Activated naive CD8-positive, alpha-beta T cell treated with anti-CD3 and anti-CD28 coated beads, Interleukin-2, amount 50 U/mL, for 24 hours (primary cell): ENCODE measurements at regions not wholly inside any gene's neighbourhood (a gene's known extent, or its start where the extent isn't known, plus 50 kb on each side); places are given as distances from the start of the nearest gene placed in this dataset.
A peak's percentile ranks its signal among the peaks of the same experiment; 100 is the strongest.
"Not testable (repeated sequence)": the region's sequence is repeated elsewhere in the genome, so short reads cannot be mapped to it uniquely, and the experiment has no call there.

Source experiments
- ATAC-seq: fragments of 150-1000 bp; cut with Tn5 transposase; one replicate; pipeline ENCODE4 v1.10.0; 2021
- DNase-seq: peaks from one replicate; pipeline ENCODE4 v3.0.0; 2021
- H3K27ac Mint-ChIP-seq: one replicate; pipeline ENCODE4 v1.8.0; 2021; ENCODE audit warnings: mild to moderate bottlenecking, mixed read lengths
- H3K27me3 Mint-ChIP-seq: one replicate; pipeline ENCODE4 v1.8.0; 2021; ENCODE audit warnings: mixed read lengths
- H3K36me3 Mint-ChIP-seq: one replicate; pipeline ENCODE4 v1.8.0; 2021; ENCODE audit warnings: low read depth, mixed read lengths
- H3K4me1 Mint-ChIP-seq: one replicate; pipeline ENCODE4 v1.8.0; 2021; ENCODE audit warnings: mixed read lengths
- H3K4me3 Mint-ChIP-seq: one replicate; pipeline ENCODE4 v1.8.0; 2021; ENCODE audit warnings: mild to moderate bottlenecking, moderate library complexity, mixed read lengths
- H3K9me3 Mint-ChIP-seq: one replicate; pipeline ENCODE4 v1.8.0; 2021; ENCODE audit warnings: mixed read lengths

- H3K9me3 Mint-ChIP-seq: no peaks in the 10 kb centered on the region
Measured at GRCh38 chr17:36839256-36839655, 98.0 kb upstream of the LHX1 start.

DNA sequence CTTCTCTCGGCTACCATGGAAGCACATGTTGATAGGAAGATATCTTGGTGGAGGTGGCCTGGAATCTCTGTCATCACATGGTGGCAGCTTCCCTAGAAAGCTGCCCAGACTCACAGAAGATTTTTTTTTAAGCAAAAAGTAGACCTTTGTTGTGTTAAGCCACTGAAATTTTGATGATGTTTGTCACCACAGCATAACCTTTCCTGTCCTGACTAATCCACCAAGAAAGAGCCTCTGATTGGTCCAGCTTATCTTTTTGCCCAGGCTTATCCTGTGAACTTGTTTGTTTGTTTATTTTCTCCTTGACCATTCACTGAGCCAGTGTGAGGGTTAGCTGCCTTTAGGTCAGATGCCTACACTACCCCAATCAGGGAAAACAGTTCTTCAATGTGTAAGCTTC lies 96.5 kb upstream of the LHX1 start:
- ATAC-seq: no peak
- no peak for DNase-seq
- Mint-ChIP-seq H3K9me3 (no peaks in the 10 kb centered on the region), H3K4me3 (no peak overlapping the region), H3K36me3 (peaks cover 2% of the 10 kb centered on the region), H3K4me1 (peaks cover 17% of the 10 kb centered on the region), H3K27ac (no peak overlapping the region), H3K27me3 (peaks cover 38% of the 10 kb centered on the region)

More at GRCh38 chr17:36839256-36839655, 98.0 kb upstream of the LHX1 start:
- H3K36me3 Mint-ChIP-seq: peaks cover 2% of the 10 kb centered on the region
- no peak overlapping the region for H3K4me3 Mint-ChIP-seq
- DNase-seq (no peak), ATAC-seq (no peak)
- H3K27me3 Mint-ChIP-seq: peaks cover 28% of the 10 kb centered on the region
- no peak overlapping the region for H3K27ac Mint-ChIP-seq
- H3K4me1 Mint-ChIP-seq: peaks cover 5% of the 10 kb centered on the region

DNA sequence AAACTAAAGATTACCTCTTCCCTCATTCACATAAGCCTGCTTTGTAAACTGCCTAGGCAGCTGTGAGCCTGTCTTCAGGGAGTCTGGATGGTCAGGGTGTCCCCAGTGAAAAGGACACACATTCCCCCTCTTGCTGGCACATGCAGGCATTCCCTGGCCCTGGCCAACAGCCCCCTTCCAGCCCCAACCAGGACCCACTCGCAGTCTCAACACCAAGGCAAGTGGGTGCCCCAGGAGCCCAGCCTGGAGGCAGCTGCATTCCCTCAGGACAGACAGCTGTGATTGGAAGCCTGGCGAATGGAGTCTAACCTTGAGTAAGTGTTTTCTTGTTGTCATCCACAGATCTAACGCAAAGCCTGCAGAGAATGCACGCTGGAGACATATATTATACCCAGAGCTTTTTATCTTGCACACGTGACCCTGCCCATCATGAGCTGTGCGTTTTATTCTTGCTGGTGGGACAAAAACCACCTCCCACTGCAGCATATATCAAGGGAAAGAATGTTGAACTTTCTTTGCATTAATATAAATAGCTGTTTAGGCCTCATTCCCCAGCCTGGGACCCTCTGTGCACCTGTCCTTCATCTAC lies 95.0 kb upstream of the LHX1 start:
- Mint-ChIP-seq H3K4me1 (peaks cover 17% of the 10 kb centered on the region), H3K9me3 (no peaks in the 10 kb centered on the region), H3K36me3 (peaks cover 2% of the 10 kb centered on the region), H3K27me3 (peaks cover 43% of the 10 kb centered on the region), H3K27ac (no peak overlapping the region), H3K4me3 (no peak overlapping the region)
- DNase-seq: no peak
- no peak for ATAC-seq

DNA sequence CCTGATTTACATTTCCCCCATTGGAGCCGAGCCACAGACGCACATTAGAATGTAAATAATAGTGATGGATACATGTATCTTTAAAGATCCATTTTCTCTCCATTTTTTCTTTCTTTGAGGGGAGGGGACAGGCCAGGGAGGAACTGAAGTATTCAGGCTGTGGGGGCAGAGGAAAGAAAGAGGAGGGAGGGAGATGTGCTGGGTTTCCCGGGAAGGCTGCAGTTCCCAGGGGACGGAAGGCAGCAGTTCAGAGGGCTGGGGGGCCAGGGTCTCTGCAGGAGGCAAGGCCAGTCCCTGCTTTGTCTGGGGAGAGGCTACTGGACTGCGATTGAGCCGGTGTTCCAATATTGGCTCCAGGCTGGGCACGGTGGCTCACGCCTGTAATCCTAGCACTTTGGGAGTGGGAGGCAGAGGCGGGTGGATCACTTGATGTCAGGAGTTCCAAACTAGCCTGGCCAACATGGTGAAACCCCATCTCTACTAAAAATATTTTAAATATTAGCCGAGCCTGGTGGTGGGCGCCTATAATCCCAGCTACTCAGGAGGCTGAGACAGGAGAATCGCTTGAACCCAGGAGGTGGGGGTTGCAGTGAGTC lies 94.2 kb upstream of the LHX1 start:
- ATAC-seq (no peak), DNase-seq (no peak)
- Mint-ChIP-seq H3K4me3 (no peak overlapping the region), H3K27me3 (peaks cover 40% of the 10 kb centered on the region), H3K36me3 (peaks cover 2% of the 10 kb centered on the region), H3K4me1 (peaks cover 17% of the 10 kb centered on the region), H3K27ac (no peak overlapping the region), H3K9me3 (no peaks in the 10 kb centered on the region)

DNA sequence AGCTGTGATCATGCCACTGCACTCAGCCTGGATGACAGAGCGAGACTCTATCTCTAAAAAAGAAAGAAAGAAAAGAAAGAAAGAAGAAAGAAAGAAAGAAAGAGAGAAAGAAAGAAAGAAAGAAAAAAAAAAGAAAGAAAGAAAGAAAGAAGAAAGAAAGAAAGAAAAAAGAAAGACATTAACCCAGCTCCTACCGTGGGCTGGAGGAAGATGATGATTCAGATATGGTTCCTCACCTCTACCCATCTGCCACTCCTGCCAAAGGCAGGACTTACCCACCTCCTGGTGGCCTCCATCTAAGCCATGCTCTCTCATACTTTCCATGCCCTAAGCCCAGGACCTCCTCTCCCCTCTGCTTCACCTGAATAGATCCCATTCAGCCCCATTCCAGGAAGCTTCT lies 93.3 kb upstream of the LHX1 start:
- Mint-ChIP-seq H3K4me3 (no peak overlapping the region), H3K27me3 (peaks cover 40% of the 10 kb centered on the region), H3K9me3 (no peaks in the 10 kb centered on the region), H3K36me3 (peaks cover 2% of the 10 kb centered on the region), H3K27ac (no peak overlapping the region), H3K4me1 (peaks cover 19% of the 10 kb centered on the region)
- ATAC-seq (peak; percentile 75), DNase-seq (no peak)

- H3K36me3 Mint-ChIP-seq: peaks cover 2% of the 10 kb centered on the region
- no peak overlapping the region for H3K27ac Mint-ChIP-seq
- ATAC-seq: no peak
- no peak for DNase-seq
- peaks cover 25% of the 10 kb centered on the region for H3K4me1 Mint-ChIP-seq
- H3K9me3 Mint-ChIP-seq: no peaks in the 10 kb centered on the region
- H3K27me3 Mint-ChIP-seq: peaks cover 40% of the 10 kb centered on the region
- no peak overlapping the region for H3K4me3 Mint-ChIP-seq
Measured at GRCh38 chr17:36844601-36845000, 92.7 kb upstream of the LHX1 start.

DNA sequence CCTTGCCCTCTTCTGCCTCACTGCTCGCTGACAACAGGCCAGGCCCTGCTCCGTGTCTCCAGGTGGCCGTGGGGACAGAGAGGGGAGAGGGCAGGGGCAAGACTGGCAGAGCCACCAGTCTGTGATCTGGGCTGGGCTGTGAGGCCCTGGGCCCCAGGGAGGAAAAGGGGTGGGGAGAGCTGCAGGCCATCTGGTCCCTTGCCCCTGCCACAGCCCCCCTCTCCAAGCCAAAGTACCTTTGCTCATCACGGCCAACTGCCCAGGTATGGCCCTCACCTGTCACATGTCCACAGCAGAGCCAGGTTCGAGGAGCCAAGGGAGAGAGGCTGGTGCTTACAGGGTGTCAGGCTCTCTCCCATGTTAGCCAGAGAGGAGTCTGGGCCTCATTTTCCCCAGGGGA lies 91.4 kb upstream of the LHX1 start:
- ATAC-seq: no peak
- Mint-ChIP-seq H3K4me3 (no peak overlapping the region), H3K27ac (no peak overlapping the region), H3K27me3 (peaks cover 40% of the 10 kb centered on the region), H3K9me3 (no peaks in the 10 kb centered on the region), H3K36me3 (peaks cover 2% of the 10 kb centered on the region), H3K4me1 (peaks cover 38% of the 10 kb centered on the region)
- no peak for DNase-seq

GRCh38 chr17:36846410-36847292 lies 90.6 kb upstream of the LHX1 start:
- Mint-ChIP-seq H3K4me3 (no peak overlapping the region), H3K4me1 (peaks cover 44% of the 10 kb centered on the region), H3K27me3 (peaks cover 40% of the 10 kb centered on the region), H3K36me3 (peaks cover 2% of the 10 kb centered on the region), H3K27ac (no peak overlapping the region), H3K9me3 (no peaks in the 10 kb centered on the region)
- ATAC-seq (no peak), DNase-seq (no peak)

GRCh38 chr17:36848008-36848902 lies 89.0 kb upstream of the LHX1 start:
- DNase-seq: no peak
- H3K4me3 Mint-ChIP-seq: no peak overlapping the region
- peaks cover 55% of the 10 kb centered on the region for H3K4me1 Mint-ChIP-seq
- no peaks in the 10 kb centered on the region for H3K36me3 Mint-ChIP-seq
- no peaks in the 10 kb centered on the region for H3K9me3 Mint-ChIP-seq
- no peak for ATAC-seq
- no peak overlapping the region for H3K27ac Mint-ChIP-seq
- H3K27me3 Mint-ChIP-seq: peaks cover 24% of the 10 kb centered on the region

- DNase-seq, H3K36me3 Mint-ChIP-seq, H3K27ac Mint-ChIP-seq, H3K9me3 Mint-ChIP-seq, ATAC-seq, H3K4me3 Mint-ChIP-seq: not testable (repeated sequence)
- H3K4me1 Mint-ChIP-seq: peaks cover 60% of the 10 kb centered on the region
- H3K27me3 Mint-ChIP-seq: peaks cover 20% of the 10 kb centered on the region
Measured at GRCh38 chr17:36849020-36849419, 88.3 kb upstream of the LHX1 start.

- Mint-ChIP-seq H3K27me3 (peaks cover 11% of the 10 kb centered on the region), H3K9me3 (no peaks in the 10 kb centered on the region), H3K4me3 (no peak overlapping the region), H3K36me3 (no peaks in the 10 kb centered on the region), H3K4me1 (peaks cover 51% of the 10 kb centered on the region), H3K27ac (peak overlapping the region; percentile 44)
- ATAC-seq (peak; percentile 78), DNase-seq (peak; percentile 58)
Measured at GRCh38 chr17:36849871-36850348, 87.4 kb upstream of the LHX1 start.

DNA sequence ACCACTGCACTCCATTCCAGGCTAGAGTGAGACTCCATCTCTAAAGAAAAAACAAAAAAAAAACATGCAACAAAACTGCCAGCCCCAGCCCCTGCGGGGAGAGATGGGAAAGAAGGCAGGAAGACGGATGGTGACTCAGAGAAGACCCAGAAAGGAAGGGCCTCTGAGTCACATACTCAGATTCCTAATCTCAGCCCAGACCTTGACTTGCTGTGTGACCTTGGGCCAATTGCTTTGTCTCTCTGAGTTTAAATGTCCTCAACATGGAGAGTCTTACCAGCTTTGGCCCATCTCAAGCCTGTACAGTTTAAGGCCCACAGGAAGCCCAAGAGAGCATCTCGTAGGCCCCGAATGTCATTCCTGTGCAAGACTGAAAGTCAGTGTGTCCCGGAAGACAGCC lies 86.5 kb upstream of the LHX1 start:
- Mint-ChIP-seq H3K4me1 (peaks cover 47% of the 10 kb centered on the region), H3K27me3 (peaks cover 8% of the 10 kb centered on the region), H3K36me3 (no peaks in the 10 kb centered on the region), H3K4me3 (no peak overlapping the region), H3K9me3 (no peaks in the 10 kb centered on the region), H3K27ac (no peak overlapping the region)
- ATAC-seq (peak; percentile 53), DNase-seq (no peak)

- no peak for ATAC-seq
- Mint-ChIP-seq H3K27me3 (peaks cover 8% of the 10 kb centered on the region), H3K27ac (no peak overlapping the region), H3K36me3 (no peaks in the 10 kb centered on the region), H3K9me3 (no peaks in the 10 kb centered on the region), H3K4me3 (no peak overlapping the region), H3K4me1 (peaks cover 46% of the 10 kb centered on the region)
- DNase-seq: no peak
Measured at GRCh38 chr17:36851250-36851649, 86.0 kb upstream of the LHX1 start.

- not testable (repeated sequence) for DNase-seq, H3K9me3 Mint-ChIP-seq, H3K4me3 Mint-ChIP-seq, H3K36me3 Mint-ChIP-seq, H3K27me3 Mint-ChIP-seq, ATAC-seq, H3K27ac Mint-ChIP-seq
- H3K4me1 Mint-ChIP-seq: peaks cover 46% of the 10 kb centered on the region
Measured at GRCh38 chr17:36852478-36852877, 84.8 kb upstream of the LHX1 start.
